Heart left ventricle (tissue), 16 donors: ENCODE measurements at regions not wholly inside any gene's neighbourhood (a gene's known extent, or its start where the extent isn't known, plus 50 kb on each side); places are given as distances from the start of the nearest gene placed in this dataset.
A peak's percentile ranks its signal among the peaks of the same experiment; 100 is the strongest.

ENCODE experiments used
- ATAC-seq, 4 donors: fragments of 200-7000 bp; cut with Tn5 transposase; one replicate each; pipeline ENCODE4 v1.9.1; 2020 to 2022; ENCODE audit warnings: moderate library complexity in 4 of 4, mild to moderate bottlenecking in 3 of 4, moderate number of reproducible peaks in 1 of 4
- DNase-seq, 5 donors: peaks; one replicate each; pipeline ENCODE4 v3.0.0-alpha.2; 2020
- H3K27ac ChIP-seq, 12 donors: fragments of 200-600 bp; sonication (generic) in 4 of 12; one replicate each; pipeline versions ENCODE4 v1.5.0 to v1.8.0; 2016 to 2022; ENCODE audit warnings: mild to moderate bottlenecking in 2 of 12
- H3K27me3 ChIP-seq, 9 donors: fragments of 200-600 bp; sonication (generic) in 2 of 9; one replicate each; pipeline versions ENCODE4 v1.5.1 to v1.8.0; 2016 to 2022; ENCODE audit warnings: mild to moderate bottlenecking in 3 of 9
- H3K36me3 ChIP-seq, 9 donors: fragments of 200-600 bp; sonication (generic) in 2 of 9; one replicate each; pipeline versions ENCODE4 v1.5.0 to v1.8.0; 2018 to 2022; ENCODE audit warnings: mild to moderate bottlenecking in 2 of 9
- H3K4me1 ChIP-seq, 12 donors: fragments of 200-600 bp; sonication (generic) in 4 of 12; one replicate each; pipeline versions ENCODE4 v1.5.0 to v1.8.0; 2016 to 2022; ENCODE audit warnings: mild to moderate bottlenecking in 3 of 12
- H3K4me3 ChIP-seq, 12 donors: fragments of 200-600 bp; sonication (generic) in 4 of 12; one replicate each; pipeline versions ENCODE4 v1.5.0 to v1.8.0; 2017 to 2022; ENCODE audit warnings: mild to moderate bottlenecking in 9 of 12, moderate library complexity in 4 of 12
- H3K9me3 ChIP-seq, 12 donors: fragments of 200-600 bp; sonication (generic) in 4 of 12; one replicate each; pipeline versions ENCODE4 v1.5.0 to v1.8.0; 2016 to 2022; ENCODE audit warnings: mild to moderate bottlenecking in 1 of 12
- POLR2A ChIP-seq, 2 donors: fragments of 450-650 bp; IDR thresholded peaks; one replicate each; pipeline ENCODE4 v1.6.1; 2017; ENCODE audit warnings: antibody characterized with exemption in 2 of 2, mild to moderate bottlenecking in 2 of 2, moderate library complexity in 2 of 2
- WGBS, 4 donors: extraction: QIAGEN DNeasy Blood & Tissue Kit in 2 of 4; methylation state at CpG; one replicate each; pipeline versions ENCODE4 v1.1.5 to v1.1.7; 2013 to 2018; 5-methylcytosine and 5-hydroxymethylcytosine counted together
- intact Hi-C, 10 donors: fragments of 100-400 bp; cut with DNase I; formaldehyde crosslinking; loops; one replicate each; pipeline versions ENCODE4 v1.11.1 to v1.14.2; 2022
- TF ChIP-seq, protein P1 (sequence below), 12 donors: fragments of 200-600 bp; sonication (generic) in 4 of 12; IDR thresholded peaks; one replicate each; pipeline versions ENCODE4 v1.5.0 to v1.8.0; 2018 to 2022; ENCODE audit warnings: antibody characterized with exemption in 12 of 12, mild to moderate bottlenecking in 5 of 12
- donor health status: ischemic (EF 13 %, LVEDD 7.1; RV severe dilation, severe dysfunction).
- donor health status: healthy with polysubstance abuse.
- donor health status: DM: no; HTN: yes; CAD: no.
- donor health status: DM: no; HTN: no; CAD: no.
- donor health status: ischemic (EF 25% LVEDD 6.9; RV normal size, moderate dysfunction).
- donor health status: ischemic (EF 25% LVEDD 5.7; RV mildly dilated, moderate dysfunction).
- donor health status: healthy.
- donor health status: DM: yes; HTN: yes; CAD: no.
- donor health status: ischemic (EF 35%, LVEDD 5.7; RV mildly dilated, moderate dysfunction).
- donor health status: nonischemic (EF 11% LVEDD 7.7; RV severe dilation, severe dysfunction).
- donor health status: DM: yes; HTN: yes; CAD: no.
- donor health status: PGD.
- donor health status: ischemic (EF 29% LVEDD 5.4; RV normal size, mild dysfunction).
- donor health status: nonischemic (EF 23%, LVEDD 6.1; RV moderate dilation, normal function).

DNA sequence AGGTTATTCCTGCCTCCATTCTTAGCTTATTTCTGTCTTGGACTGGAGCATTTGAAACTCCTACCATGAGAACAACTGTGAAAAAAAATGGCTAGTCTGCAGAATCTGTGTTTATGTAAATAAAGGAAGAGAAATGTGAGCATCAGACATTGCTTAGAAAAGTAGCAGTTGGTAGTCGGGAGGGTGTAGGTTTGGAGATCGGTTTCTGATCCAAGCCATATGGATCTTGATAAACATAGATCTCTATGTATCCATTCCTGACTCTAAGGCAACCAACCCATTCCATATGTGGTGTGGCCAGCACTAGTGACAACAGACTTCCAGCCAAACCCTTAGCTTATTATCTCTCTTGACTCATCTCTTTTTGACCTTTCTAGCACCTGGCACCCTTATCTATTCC lies 127.1 kb downstream of the NMUR2 start:
- H3K9me3 ChIP-seq = no peaks in the 10 kb centered on the region
- ATAC-seq = no peak
- TF ChIP-seq, protein P1, sequence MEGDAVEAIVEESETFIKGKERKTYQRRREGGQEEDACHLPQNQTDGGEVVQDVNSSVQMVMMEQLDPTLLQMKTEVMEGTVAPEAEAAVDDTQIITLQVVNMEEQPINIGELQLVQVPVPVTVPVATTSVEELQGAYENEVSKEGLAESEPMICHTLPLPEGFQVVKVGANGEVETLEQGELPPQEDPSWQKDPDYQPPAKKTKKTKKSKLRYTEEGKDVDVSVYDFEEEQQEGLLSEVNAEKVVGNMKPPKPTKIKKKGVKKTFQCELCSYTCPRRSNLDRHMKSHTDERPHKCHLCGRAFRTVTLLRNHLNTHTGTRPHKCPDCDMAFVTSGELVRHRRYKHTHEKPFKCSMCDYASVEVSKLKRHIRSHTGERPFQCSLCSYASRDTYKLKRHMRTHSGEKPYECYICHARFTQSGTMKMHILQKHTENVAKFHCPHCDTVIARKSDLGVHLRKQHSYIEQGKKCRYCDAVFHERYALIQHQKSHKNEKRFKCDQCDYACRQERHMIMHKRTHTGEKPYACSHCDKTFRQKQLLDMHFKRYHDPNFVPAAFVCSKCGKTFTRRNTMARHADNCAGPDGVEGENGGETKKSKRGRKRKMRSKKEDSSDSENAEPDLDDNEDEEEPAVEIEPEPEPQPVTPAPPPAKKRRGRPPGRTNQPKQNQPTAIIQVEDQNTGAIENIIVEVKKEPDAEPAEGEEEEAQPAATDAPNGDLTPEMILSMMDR (IDR thresholded peaks at IDR 0.05) = no peak
- TF ChIP-seq POLR2A (IDR thresholded peaks at IDR 0.05) = no peak
- intact Hi-C loops = loop anchor here in 5 of 10 donors (10.0 kb wide), 2 partner anchors 227 to 613 kb away; no protein-coding TSS in a partner anchor
- WGBS, 4 donors = 91 to 95% (median 94%) methylated on average over 2 of the region's 2 CpGs
- no peak overlapping the region for H3K4me3 ChIP-seq
- no peak overlapping the region for H3K27ac ChIP-seq
- H3K27me3 ChIP-seq = no peaks in the 10 kb centered on the region
- no peak for DNase-seq
- H3K36me3 ChIP-seq = no peaks in the 10 kb centered on the region
- peaks cover 0 to 18% (median 5%) of the 10 kb centered on the region in 12 donors for H3K4me1 ChIP-seq

DNA sequence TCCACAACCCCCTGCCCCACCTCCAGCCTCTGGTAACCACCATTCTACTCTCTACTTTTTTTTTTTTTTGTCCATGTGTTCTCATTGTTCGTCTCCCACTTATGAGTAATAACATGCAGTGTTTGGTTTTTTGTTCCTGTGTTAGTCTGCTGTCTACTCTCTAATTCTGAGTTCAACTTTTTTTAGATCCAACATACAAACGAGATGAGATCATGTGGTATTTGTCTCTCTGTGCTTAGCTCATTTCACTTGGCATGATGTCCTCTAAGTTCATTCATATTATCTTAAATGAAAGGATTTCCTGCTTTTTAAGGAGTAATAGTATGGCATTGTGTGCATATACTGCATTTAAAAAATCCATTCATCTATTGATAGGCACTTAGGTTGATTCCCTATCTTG lies 130.9 kb downstream of the NMUR2 start:
- H3K4me1 ChIP-seq = peaks cover 0 to 47% (median 22%) of the 10 kb centered on the region in 12 donors
- intact Hi-C loops = loop anchor here in 8 of 10 donors (5.0 to 10.0 kb wide), 9 partner anchors 52 to 617 kb away; partner anchors contain the start of gene ATOX1 (in 1 of the 8)

DNA sequence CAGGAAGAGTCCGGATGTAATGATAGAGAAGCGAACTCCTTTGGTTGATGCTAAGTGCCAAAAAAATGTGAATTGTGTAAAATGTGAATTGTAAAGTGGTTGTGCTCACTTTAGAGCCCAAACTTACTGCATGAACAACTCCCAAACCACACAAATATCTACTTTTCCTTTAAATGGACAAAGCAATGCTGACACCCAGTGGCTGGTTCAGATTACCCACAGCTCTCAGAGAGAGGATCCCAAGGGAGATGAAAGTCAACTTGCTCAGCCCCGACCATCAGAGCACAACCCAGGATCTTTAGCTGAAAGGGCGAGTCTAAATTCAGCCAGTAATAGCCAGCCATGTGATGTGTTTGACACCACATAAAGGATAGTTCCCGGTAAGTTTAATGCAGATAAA lies 133.7 kb downstream of the NMUR2 start:
- peaks cover 0 to 49% (median 22%) of the 10 kb centered on the region in 12 donors for H3K4me1 ChIP-seq
- peak in 3 of 4 donors; percentile 72 to 80 (median 75) for ATAC-seq
- H3K27ac ChIP-seq = peak overlapping the region in 3 of 12 donors; percentile 0 to 35 (median 15)
- intact Hi-C loops = loop anchor here in 9 of 10 donors (1.0 to 10.0 kb wide), 11 partner anchors 49 to 614 kb away; partner anchors contain the start of gene ATOX1 (in 1 of the 9)
- peak in 4 of 5 donors; percentile 21 to 30 (median 27) for DNase-seq
- TF ChIP-seq, protein P1 (IDR thresholded peaks at IDR 0.05) = peak; percentile 20 to 69 (median 54)
- TF ChIP-seq POLR2A (IDR thresholded peaks at IDR 0.05) = no peak
- no peaks in the 10 kb centered on the region for H3K9me3 ChIP-seq
- H3K4me3 ChIP-seq = no peak overlapping the region
- H3K27me3 ChIP-seq = no peaks in the 10 kb centered on the region
- 35 to 46% (median 37%) methylated on average over 5 of the region's 5 CpGs for WGBS, 4 donors
- no peaks in the 10 kb centered on the region for H3K36me3 ChIP-seq

More for the DNA sequence above, 130.9 kb downstream of the NMUR2 start:
- Histone ChIP-seq H3K27ac (peak overlapping the region in 6 of 12 donors; percentile 22 to 64 (median 36)), H3K9me3 (no peaks in the 10 kb centered on the region), H3K36me3 (no peaks in the 10 kb centered on the region), H3K4me3 (no peak overlapping the region), H3K27me3 (no peaks in the 10 kb centered on the region)
- TF ChIP-seq POLR2A (IDR thresholded peaks at IDR 0.05) = no peak
- TF ChIP-seq, protein P1 (IDR thresholded peaks at IDR 0.05) = no peak
- peak; percentile 35 to 79 (median 66) for ATAC-seq
- WGBS, 4 donors = 2 to 10% (median 7%) methylated on average over 2 of the region's 2 CpGs
- no peak for DNase-seq

DNA sequence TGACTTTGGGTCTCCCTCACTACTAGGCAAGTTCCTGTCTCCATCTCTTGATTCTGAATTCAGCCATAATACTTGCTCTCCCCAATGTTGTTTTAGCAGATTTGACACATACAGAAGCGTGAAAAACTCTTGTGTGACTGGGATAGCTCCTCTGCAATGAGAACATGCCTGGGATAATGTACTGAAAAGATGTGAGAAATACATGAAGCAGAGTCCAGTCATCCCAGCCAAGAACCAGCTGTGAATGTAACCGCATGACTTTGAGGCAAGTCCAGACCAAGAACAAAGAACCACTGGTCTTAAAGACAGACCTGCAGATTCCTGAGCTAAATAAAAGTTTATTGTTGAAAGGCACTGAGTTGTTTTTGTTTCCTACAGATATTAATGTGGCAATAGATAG lies 135.0 kb downstream of the NMUR2 start:
- no peaks in the 10 kb centered on the region for H3K9me3 ChIP-seq
- DNase-seq = peak in 2 of 5 donors; percentile 28 to 32
- peak overlapping the region in 4 of 12 donors; percentile 10 to 43 (median 36) for H3K27ac ChIP-seq
- 21 to 34% (median 30%) methylated on average over 2 of the region's 2 CpGs for WGBS, 4 donors
- no peaks in the 10 kb centered on the region for H3K36me3 ChIP-seq
- no peak overlapping the region for H3K4me3 ChIP-seq
- no peak for TF ChIP-seq POLR2A (IDR thresholded peaks at IDR 0.05)
- TF ChIP-seq, protein P1 (IDR thresholded peaks at IDR 0.05) = no peak
- H3K4me1 ChIP-seq = peaks cover 0 to 49% (median 22%) of the 10 kb centered on the region in 12 donors
- H3K27me3 ChIP-seq = no peaks in the 10 kb centered on the region
- ATAC-seq = peak; percentile 37 to 78 (median 66)
- intact Hi-C loops = loop anchor here in 9 of 10 donors (2.0 to 10.0 kb wide), 10 partner anchors 48 to 613 kb away; partner anchors contain the start of gene ATOX1 (in 1 of the 9)
